ENCODE measurements at regions not wholly inside any gene's neighbourhood (a gene's known extent, or its start where the extent isn't known, plus 50 kb on each side); places are given as distances from the start of the nearest gene placed in this dataset.

DNA sequence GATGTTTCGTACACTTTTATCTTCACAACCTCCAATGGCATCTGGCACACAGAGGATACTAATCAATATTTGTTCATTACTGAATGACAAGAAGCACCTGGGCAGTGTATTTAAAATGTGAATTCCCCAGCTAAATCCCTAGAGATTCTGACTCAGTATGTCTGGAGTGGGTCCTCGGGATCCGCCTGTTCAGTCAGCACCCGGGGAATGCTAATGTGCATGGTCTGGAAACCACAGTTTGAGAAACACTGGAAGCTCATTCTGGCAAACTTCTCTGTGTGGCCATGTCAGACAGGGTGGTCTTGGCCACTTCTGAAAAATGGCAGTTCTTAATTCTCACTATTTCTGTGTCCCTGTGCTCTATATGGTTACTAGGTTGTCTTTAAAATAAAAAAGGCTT lies 138.8 kb upstream of the VCX start:
- no peak for DNase-seq (ENCODE audit: extremely low spot score, unreplicated experiment)
- Mint-ChIP-seq H3K27me3 (ENCODE audit: unreplicated experiment) (no peaks in the 10 kb centered on the region), H3K27ac (ENCODE audit: unreplicated experiment) (no peak overlapping the region), H3K9me3 (ENCODE audit: unreplicated experiment) (peaks cover 3% of the 10 kb centered on the region), H3K36me3 (ENCODE audit: unreplicated experiment) (no peaks in the 10 kb centered on the region), H3K4me1 (ENCODE audit: unreplicated experiment) (no peaks in the 10 kb centered on the region), H3K4me3 (ENCODE audit: unreplicated experiment) (no peak overlapping the region)
- TF ChIP-seq, protein P1, sequence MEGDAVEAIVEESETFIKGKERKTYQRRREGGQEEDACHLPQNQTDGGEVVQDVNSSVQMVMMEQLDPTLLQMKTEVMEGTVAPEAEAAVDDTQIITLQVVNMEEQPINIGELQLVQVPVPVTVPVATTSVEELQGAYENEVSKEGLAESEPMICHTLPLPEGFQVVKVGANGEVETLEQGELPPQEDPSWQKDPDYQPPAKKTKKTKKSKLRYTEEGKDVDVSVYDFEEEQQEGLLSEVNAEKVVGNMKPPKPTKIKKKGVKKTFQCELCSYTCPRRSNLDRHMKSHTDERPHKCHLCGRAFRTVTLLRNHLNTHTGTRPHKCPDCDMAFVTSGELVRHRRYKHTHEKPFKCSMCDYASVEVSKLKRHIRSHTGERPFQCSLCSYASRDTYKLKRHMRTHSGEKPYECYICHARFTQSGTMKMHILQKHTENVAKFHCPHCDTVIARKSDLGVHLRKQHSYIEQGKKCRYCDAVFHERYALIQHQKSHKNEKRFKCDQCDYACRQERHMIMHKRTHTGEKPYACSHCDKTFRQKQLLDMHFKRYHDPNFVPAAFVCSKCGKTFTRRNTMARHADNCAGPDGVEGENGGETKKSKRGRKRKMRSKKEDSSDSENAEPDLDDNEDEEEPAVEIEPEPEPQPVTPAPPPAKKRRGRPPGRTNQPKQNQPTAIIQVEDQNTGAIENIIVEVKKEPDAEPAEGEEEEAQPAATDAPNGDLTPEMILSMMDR (IDR thresholded peaks at IDR 0.05): no peak

GRCh38 chrX:7698248-7698647 lies 144.7 kb upstream of the VCX start:
- H3K4me3 Mint-ChIP-seq (ENCODE audit: unreplicated experiment): no peak overlapping the region
- TF ChIP-seq, protein P1 (IDR thresholded peaks at IDR 0.05): no peak
- H3K36me3 Mint-ChIP-seq (ENCODE audit: unreplicated experiment): no peaks in the 10 kb centered on the region
- no peak overlapping the region for H3K27ac Mint-ChIP-seq (ENCODE audit: unreplicated experiment)
- no peaks in the 10 kb centered on the region for H3K27me3 Mint-ChIP-seq (ENCODE audit: unreplicated experiment)
- peaks cover 7% of the 10 kb centered on the region for H3K9me3 Mint-ChIP-seq (ENCODE audit: unreplicated experiment)
- DNase-seq (ENCODE audit: extremely low spot score, unreplicated experiment): no peak
- H3K4me1 Mint-ChIP-seq (ENCODE audit: unreplicated experiment): no peaks in the 10 kb centered on the region

- TF ChIP-seq, protein P1 (IDR thresholded peaks at IDR 0.05): no peak
Observed at GRCh38 chrX:7690842-7691241, 152.1 kb upstream of the VCX start.

DNA sequence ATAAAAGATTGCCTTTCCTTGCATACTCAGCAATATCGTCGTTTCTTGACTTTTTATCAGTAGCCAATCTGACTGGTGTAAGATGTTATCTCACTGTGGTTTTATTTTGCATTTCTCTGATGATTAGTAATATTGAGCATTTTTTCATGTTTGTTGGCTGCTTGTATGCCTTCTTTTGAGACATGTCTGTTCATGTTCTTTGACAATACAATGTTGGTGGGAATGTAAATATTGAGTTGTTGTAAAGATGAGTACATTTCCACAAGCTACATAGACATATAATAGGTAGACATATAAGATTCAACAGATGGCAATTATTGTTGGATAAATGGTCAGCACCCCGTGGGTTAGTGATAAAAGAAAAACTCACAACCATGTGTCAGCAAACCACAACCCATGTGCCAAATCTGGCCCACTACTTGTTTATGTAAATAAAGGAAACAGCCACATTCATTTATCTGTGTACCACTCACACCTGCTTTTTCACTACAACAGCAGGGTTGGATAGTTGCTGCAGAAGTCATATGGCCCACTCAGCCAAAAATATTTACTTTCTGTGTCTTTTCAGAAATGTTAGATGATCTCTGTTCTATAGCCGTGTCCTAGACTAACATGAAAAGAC lies 153.1 kb upstream of the VCX start:
- Mint-ChIP-seq H3K9me3 (ENCODE audit: unreplicated experiment) (no peaks in the 10 kb centered on the region), H3K4me1 (ENCODE audit: unreplicated experiment) (peaks cover 4% of the 10 kb centered on the region), H3K4me3 (ENCODE audit: unreplicated experiment) (no peak overlapping the region), H3K27ac (ENCODE audit: unreplicated experiment) (no peak overlapping the region), H3K36me3 (ENCODE audit: unreplicated experiment) (no peaks in the 10 kb centered on the region), H3K27me3 (ENCODE audit: unreplicated experiment) (no peaks in the 10 kb centered on the region)
- no peak for DNase-seq (ENCODE audit: extremely low spot score, unreplicated experiment)
- TF ChIP-seq, protein P1 (IDR thresholded peaks at IDR 0.05): no peak

More at GRCh38 chrX:7690842-7691241, 152.1 kb upstream of the VCX start:
- H3K9me3 Mint-ChIP-seq (ENCODE audit: unreplicated experiment): no peaks in the 10 kb centered on the region
- H3K27me3 Mint-ChIP-seq (ENCODE audit: unreplicated experiment): no peaks in the 10 kb centered on the region
- no peak for DNase-seq (ENCODE audit: extremely low spot score, unreplicated experiment)
- H3K4me1 Mint-ChIP-seq (ENCODE audit: unreplicated experiment): peaks cover 4% of the 10 kb centered on the region
- no peak overlapping the region for H3K4me3 Mint-ChIP-seq (ENCODE audit: unreplicated experiment)
- no peak overlapping the region for H3K27ac Mint-ChIP-seq (ENCODE audit: unreplicated experiment)
- no peaks in the 10 kb centered on the region for H3K36me3 Mint-ChIP-seq (ENCODE audit: unreplicated experiment)

DNA sequence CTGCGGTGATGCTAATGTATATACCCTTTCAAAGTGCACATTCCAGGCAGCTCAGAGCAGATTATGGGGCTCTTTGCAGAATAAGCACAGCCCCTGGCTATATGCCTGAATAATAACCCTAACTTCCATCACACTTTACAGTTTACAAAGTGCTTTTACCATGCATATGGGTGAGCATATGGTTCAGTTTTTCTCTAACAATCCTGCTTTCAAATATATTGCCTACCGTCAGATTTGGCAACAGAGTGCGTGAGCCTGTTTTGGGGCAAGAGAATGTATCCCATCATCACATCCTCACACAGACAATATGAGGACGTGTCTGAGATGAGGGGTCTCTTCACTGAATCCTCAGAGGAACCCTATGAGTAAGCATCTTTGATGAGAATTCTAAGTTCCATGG lies 162.8 kb upstream of the VCX start:
- no peak for DNase-seq (ENCODE audit: extremely low spot score, unreplicated experiment)
- no peaks in the 10 kb centered on the region for H3K9me3 Mint-ChIP-seq (ENCODE audit: unreplicated experiment)
- H3K27me3 Mint-ChIP-seq (ENCODE audit: unreplicated experiment): no peaks in the 10 kb centered on the region
- TF ChIP-seq, protein P1 (IDR thresholded peaks at IDR 0.05): no peak
- no peaks in the 10 kb centered on the region for H3K36me3 Mint-ChIP-seq (ENCODE audit: unreplicated experiment)
- H3K4me1 Mint-ChIP-seq (ENCODE audit: unreplicated experiment): no peaks in the 10 kb centered on the region
- H3K27ac Mint-ChIP-seq (ENCODE audit: unreplicated experiment): no peak overlapping the region
- H3K4me3 Mint-ChIP-seq (ENCODE audit: unreplicated experiment): no peak overlapping the region
